GM12873 (cell line): ENCODE measurements at regions not wholly inside any gene's neighbourhood (a gene's known extent, or its start where the extent isn't known, plus 50 kb on each side); places are given as distances from the start of the nearest gene placed in this dataset.

Experiments
- CTCF ChIP-seq: IDR thresholded peaks from 2 replicates; pipeline ENCODE4 v1.5.1; 2012; ENCODE audit warnings: low read depth, mild to moderate bottlenecking, moderate library complexity, low read length, control low read depth; ENCODE audit not compliant: insufficient read depth; ENCODE audit errors: missing control alignments

DNA sequence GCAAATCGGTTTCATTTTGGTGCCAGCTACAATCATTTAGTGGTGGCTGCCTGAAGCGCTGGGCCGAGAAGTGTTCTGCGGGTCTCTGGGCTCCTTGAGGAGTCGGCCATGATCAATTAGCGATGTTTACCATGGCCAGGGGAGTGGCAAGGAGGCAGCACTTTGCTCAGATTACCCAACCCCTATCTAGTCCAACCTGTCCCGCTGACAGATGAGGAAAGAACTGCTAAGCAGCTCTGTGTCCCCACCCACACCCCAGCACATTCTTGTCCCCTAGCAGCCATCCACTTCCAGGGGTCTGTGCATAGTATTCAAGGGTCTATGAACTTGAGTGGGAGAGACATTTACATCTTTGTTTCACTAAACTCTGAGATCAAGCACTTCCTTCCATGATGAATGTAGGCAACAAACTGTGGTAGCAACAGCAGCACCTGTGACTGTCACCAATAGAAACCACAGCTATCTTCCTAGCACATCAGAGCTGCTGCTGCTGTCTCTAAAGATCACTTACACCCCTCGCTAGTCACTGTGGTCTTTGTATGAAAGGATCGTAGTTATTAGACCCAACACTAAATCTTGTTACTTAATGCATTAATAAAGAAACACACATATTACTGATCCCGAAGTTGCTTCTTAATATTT lies 331.6 kb downstream of the BCOR start:
- TF ChIP-seq CTCF: no peak

DNA sequence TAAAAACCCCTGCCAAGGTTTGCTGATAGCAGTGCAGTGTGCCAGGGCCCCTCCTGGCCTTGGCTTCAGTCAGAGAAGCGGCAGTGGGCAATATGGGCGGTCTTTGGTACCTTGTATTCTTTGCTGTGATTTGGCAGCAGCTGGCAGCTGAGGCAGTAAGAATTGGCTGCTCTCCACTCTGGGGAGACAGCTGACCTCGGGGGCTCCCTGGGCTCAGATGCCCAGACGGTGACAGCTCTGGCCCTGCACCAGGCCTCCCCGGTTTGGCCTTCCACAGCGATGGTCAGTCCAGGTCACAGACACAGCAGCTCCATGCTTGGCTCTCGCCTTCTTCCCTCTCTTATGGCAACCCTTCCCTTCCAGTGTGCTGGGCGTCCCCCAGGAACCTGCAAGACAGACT lies 330.9 kb downstream of the BCOR start:
- no peak for TF ChIP-seq CTCF

GRCh38 chrX:39767446-39767845 lies 330.3 kb downstream of the BCOR start:
- no peak for TF ChIP-seq CTCF

GRCh38 chrX:39769748-39770147 lies 328.0 kb downstream of the BCOR start:
- TF ChIP-seq CTCF: no peak

DNA sequence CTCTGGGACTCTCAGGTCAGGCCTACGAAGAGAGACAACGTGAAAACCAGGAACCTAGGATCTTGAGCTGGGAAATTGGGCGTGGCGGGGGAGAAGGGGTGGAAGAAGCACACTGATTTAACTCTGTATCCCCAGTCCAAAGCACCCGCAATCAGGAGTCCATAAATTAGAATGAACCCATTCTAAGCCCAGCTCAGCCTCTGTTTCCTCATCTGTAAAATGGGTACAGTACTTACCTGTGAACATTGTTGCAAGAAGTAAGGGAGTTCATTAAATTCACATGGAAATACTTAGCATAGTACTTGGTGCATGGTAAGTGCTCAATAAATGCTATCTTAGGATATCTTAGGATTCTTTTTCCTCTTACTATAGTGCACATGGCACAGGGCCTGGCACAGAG lies 326.7 kb downstream of the BCOR start:
- TF ChIP-seq CTCF: no peak

GRCh38 chrX:39772057-39772832 lies 325.5 kb downstream of the BCOR start:
- no peak for TF ChIP-seq CTCF

DNA sequence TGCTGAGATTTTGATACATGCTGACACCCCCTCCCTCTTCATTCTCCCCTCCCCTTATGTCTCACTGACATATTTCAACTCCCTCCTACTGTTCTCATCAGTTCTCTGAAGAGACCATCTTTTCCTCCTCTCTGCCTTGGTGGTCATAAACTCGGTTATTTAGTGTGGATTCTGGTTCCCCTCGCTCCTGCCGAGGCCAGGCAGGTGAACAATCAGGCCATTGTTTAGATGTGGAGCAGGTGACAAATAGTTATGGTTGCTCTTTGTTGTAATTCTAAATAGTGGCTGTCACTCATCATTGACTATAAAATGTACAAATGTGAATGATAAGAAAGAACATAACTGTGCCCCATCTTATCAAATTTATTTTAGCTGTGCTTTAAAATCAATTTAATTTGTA lies 324.6 kb downstream of the BCOR start:
- no peak for TF ChIP-seq CTCF
